ENCODE measurements at regions not wholly inside any gene's neighbourhood (a gene's known extent, or its start where the extent isn't known, plus 50 kb on each side); places are given as distances from the start of the nearest gene placed in this dataset.

GRCh38 chr3:3662610-3663009 is 136.6 kb upstream of the LRRN1 start:
- no peak for TF ChIP-seq CTCF (IDR thresholded peaks at IDR 0.05)
- Histone ChIP-seq H3K36me3 (replicated peaks in 1 of 2; ENCODE audit: control insufficient read depth in 1 of 2, insufficient read depth in 2 of 2, low read length in 2 of 2) (no peaks in the 10 kb centered on the region), H3K27me3 (ENCODE audit: control insufficient read depth in 2 of 2, insufficient read depth in 2 of 2, low read length in 2 of 2) (no peaks in the 10 kb centered on the region), H3K79me2 (ENCODE audit: insufficient read depth, low read length) (no peaks in the 10 kb centered on the region), H4K20me1 (ENCODE audit: insufficient read depth, low read length) (no peaks in the 10 kb centered on the region), H3K4me3 (replicated peaks in 1 of 3; ENCODE audit: low read depth in 2 of 3, low read length in 3 of 3) (no peak overlapping the region), H3K9ac (ENCODE audit: insufficient read depth, low read length, poor library complexity, severe bottlenecking) (no peak overlapping the region), H2AFZ (ENCODE audit: insufficient read depth, low read depth, low read length, poor library complexity, severe bottlenecking) (no peak overlapping the region), H3K4me2 (replicated peaks; ENCODE audit: extremely low read depth, low read length, poor library complexity, severe bottlenecking) (no peak overlapping the region), H3K4me1 (ENCODE audit: control insufficient read depth in 1 of 2, insufficient read depth in 2 of 2, low read length in 2 of 2) (peaks cover 10% of the 10 kb centered on the region in 2 donors), H3K27ac (ENCODE audit: low read depth in 1 of 2, low read length in 2 of 2) (no peak overlapping the region), H3K9me3 (replicated peaks in 1 of 2; ENCODE audit: control insufficient read depth in 1 of 2, insufficient read depth in 1 of 2, low read length in 2 of 2) (peaks cover 0 to 6% of the 10 kb centered on the region in 2 donors)
- H3K27ac Mint-ChIP-seq: no peak overlapping the region
- no peaks in the 10 kb centered on the region for H3K36me3 Mint-ChIP-seq
- H3K27me3 Mint-ChIP-seq (ENCODE audit: low read depth in 3 of 3): peaks cover 0 to 7% (median 3%) of the 10 kb centered on the region in 3 donors
- H3K4me3 Mint-ChIP-seq: no peak overlapping the region
- H3K9me3 Mint-ChIP-seq: peaks cover 0 to 10% (median 7%) of the 10 kb centered on the region in 7 donors
- intact Hi-C loops (cut with micrococcal nuclease): no loop called here
- H3K4me1 Mint-ChIP-seq: peaks cover 13% of the 10 kb centered on the region
- DNase-seq: no peak
- no CpG with 5 or more reads among the region's 4 CpGs for WGBS (ENCODE audit: insufficient coverage)

GRCh38 chr3:3654916-3655315 is 144.3 kb upstream of the LRRN1 start:
- DNase-seq: no peak
- Histone ChIP-seq H2AFZ (ENCODE audit: insufficient read depth, low read depth, low read length, poor library complexity, severe bottlenecking) (no peak overlapping the region), H3K9me3 (replicated peaks in 1 of 2; ENCODE audit: control insufficient read depth in 1 of 2, insufficient read depth in 1 of 2, low read length in 2 of 2) (peaks cover 0 to 6% of the 10 kb centered on the region in 2 donors), H3K79me2 (ENCODE audit: insufficient read depth, low read length) (no peaks in the 10 kb centered on the region), H4K20me1 (ENCODE audit: insufficient read depth, low read length) (no peaks in the 10 kb centered on the region), H3K27ac (ENCODE audit: low read depth in 1 of 2, low read length in 2 of 2) (no peak overlapping the region), H3K4me3 (replicated peaks in 1 of 3; ENCODE audit: low read depth in 2 of 3, low read length in 3 of 3) (no peak overlapping the region), H3K4me2 (replicated peaks; ENCODE audit: extremely low read depth, low read length, poor library complexity, severe bottlenecking) (no peak overlapping the region), H3K27me3 (ENCODE audit: control insufficient read depth in 2 of 2, insufficient read depth in 2 of 2, low read length in 2 of 2) (no peaks in the 10 kb centered on the region), H3K36me3 (replicated peaks in 1 of 2; ENCODE audit: control insufficient read depth in 1 of 2, insufficient read depth in 2 of 2, low read length in 2 of 2) (no peaks in the 10 kb centered on the region), H3K4me1 (ENCODE audit: control insufficient read depth in 1 of 2, insufficient read depth in 2 of 2, low read length in 2 of 2) (no peaks in the 10 kb centered on the region), H3K9ac (ENCODE audit: insufficient read depth, low read length, poor library complexity, severe bottlenecking) (no peak overlapping the region)
- intact Hi-C loops (cut with micrococcal nuclease): no loop called here
- peaks cover 0 to 2% (median 2%) of the 10 kb centered on the region in 3 donors for H3K27me3 Mint-ChIP-seq (ENCODE audit: low read depth in 3 of 3)
- no peak for TF ChIP-seq CTCF (IDR thresholded peaks at IDR 0.05)
- 100% methylated on average over 1 of the region's 2 CpGs for WGBS (ENCODE audit: insufficient coverage)
- no peaks in the 10 kb centered on the region for H3K4me1 Mint-ChIP-seq
- H3K4me3 Mint-ChIP-seq: no peak overlapping the region
- peaks cover 2 to 8% (median 3%) of the 10 kb centered on the region in 7 donors for H3K9me3 Mint-ChIP-seq
- H3K36me3 Mint-ChIP-seq: no peaks in the 10 kb centered on the region
- no peak overlapping the region for H3K27ac Mint-ChIP-seq
